IPS-18a (cell line): ENCODE measurements at regions not wholly inside any gene's neighbourhood (a gene's known extent, or its start where the extent isn't known, plus 50 kb on each side); places are given as distances from the start of the nearest gene placed in this dataset.
A peak's percentile ranks its signal among the peaks of the same experiment; 100 is the strongest.
"Not testable (repeated sequence)": the region's sequence is repeated elsewhere in the genome, so short reads cannot be mapped to it uniquely, and the experiment has no call there.

Experiments used
- H3K27ac ChIP-seq: one replicate; pipeline ENCODE4 v1.5.1; 2013; ENCODE audit warnings: low read length
- H3K27me3 ChIP-seq: one replicate; pipeline ENCODE4 v1.6.1; 2013; ENCODE audit warnings: mild to moderate bottlenecking, low read length; ENCODE audit not compliant: control insufficient read depth, insufficient read depth
- H3K36me3 ChIP-seq: one replicate; pipeline ENCODE4 v1.6.1; 2013; ENCODE audit warnings: low read depth, low read length; ENCODE audit not compliant: control insufficient read depth
- H3K4me1 ChIP-seq: one replicate; pipeline ENCODE4 v1.6.1; 2013; ENCODE audit warnings: low read depth, low read length; ENCODE audit not compliant: control insufficient read depth
- H3K4me3 ChIP-seq: one replicate; pipeline ENCODE4 v1.5.1; 2013; ENCODE audit warnings: low read length
- H3K9ac ChIP-seq: one replicate; pipeline ENCODE4 v1.6.1; 2013; ENCODE audit warnings: mild to moderate bottlenecking, low read length, moderate library complexity
- H3K9me3 ChIP-seq: one replicate; pipeline ENCODE4 v1.6.1; 2013; ENCODE audit warnings: low read depth, low read length; ENCODE audit not compliant: control insufficient read depth

DNA sequence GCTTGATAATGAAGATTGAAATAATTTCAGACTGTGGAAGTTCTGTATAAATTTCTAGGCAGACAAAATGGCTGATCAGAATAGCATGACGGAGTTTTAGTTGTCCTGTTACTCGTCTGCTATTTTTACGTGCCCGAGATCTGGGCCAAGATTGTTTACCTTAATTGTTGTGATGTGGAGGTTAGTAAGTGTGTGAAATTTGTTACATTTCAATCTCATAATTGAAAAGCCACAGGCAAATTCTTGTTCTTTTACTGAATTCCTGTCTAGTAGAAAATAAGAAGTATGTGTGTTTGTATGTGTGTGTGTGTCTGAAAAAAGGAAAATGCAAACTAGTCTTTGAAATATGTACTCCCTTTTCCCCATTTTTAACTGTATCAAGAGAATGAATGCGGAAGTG, 115.2 kb downstream of the UTRN start:
- Histone ChIP-seq H3K4me3 (no peak overlapping the region), H3K9ac (no peak overlapping the region), H3K27ac (no peak overlapping the region), H3K4me1 (peaks cover 4% of the 10 kb centered on the region), H3K36me3 (no peaks in the 10 kb centered on the region), H3K9me3 (no peaks in the 10 kb centered on the region), H3K27me3 (no peaks in the 10 kb centered on the region)

DNA sequence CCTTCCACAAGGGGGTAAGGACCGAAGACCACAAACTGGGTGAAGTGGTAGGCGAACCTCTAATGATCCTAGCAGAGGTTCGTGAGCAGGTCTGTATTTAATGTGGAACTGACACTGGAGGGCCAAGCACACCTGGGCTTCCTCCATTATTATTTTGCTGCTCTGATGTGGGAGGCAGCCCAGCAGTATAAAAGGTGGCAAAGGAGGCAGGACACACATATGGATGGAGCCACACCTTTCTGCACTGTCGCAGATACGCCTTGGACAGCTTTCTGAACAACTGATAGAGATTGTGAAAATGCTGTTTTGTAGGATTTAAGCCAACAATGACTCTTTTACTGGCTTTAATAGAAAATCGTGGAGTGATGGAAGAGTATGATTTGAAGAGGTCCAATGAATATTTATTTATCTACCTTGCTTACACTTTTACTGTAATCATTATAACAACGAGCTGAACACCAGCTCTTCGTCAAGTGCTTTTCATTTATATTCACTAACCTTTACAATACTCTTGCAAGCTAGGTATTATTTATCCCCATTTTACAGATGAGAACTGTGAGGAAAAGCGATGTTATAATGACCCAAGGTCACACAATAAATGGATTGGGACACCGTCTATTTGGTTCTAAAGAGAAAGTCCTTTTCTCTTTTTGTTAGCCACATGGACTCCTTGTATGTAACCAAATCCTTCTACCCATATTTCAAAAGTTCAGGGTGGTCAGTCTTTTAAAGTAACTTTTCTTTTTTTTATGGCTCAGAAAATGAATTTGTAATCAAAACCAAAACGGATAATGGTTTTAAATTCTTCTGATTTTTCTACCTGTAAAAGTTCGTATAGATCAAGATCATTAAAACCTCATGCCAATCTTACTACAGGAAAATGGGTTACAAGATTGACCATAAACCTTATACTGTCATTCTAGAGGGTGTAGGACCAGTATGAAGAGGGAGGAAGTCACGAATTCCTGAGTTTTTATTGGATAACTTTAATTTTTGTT, 116.9 kb downstream of the UTRN start:
- no peaks in the 10 kb centered on the region for H3K36me3 ChIP-seq
- H3K4me1 ChIP-seq: peaks cover 7% of the 10 kb centered on the region
- H3K4me3 ChIP-seq: no peak overlapping the region
- no peaks in the 10 kb centered on the region for H3K9me3 ChIP-seq
- no peaks in the 10 kb centered on the region for H3K27me3 ChIP-seq
- no peak overlapping the region for H3K27ac ChIP-seq
- H3K9ac ChIP-seq: no peak overlapping the region

DNA sequence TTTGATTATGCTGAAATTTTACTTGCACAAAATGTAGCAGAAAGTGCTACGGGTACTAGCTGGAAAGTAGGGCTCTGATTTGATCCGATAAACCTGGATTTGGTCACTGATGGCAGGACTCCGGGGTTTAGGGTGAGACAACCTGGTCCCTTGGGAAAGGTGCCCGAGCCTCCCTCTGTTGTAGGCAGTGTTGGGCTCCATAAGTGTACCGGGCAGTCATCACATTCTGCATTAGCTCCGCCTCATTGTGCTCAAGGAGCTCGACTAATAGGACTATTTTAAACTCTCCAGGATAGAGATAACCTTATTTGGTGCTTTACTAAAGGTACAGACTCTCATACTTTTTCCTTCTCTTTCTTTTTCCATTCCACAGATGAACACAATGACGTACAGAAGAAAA, 117.6 kb downstream of the UTRN start:
- no peaks in the 10 kb centered on the region for H3K27me3 ChIP-seq
- no peaks in the 10 kb centered on the region for H3K36me3 ChIP-seq
- H3K9me3 ChIP-seq: no peaks in the 10 kb centered on the region
- H3K9ac ChIP-seq: no peak overlapping the region
- no peak overlapping the region for H3K4me3 ChIP-seq
- no peak overlapping the region for H3K27ac ChIP-seq
- peaks cover 7% of the 10 kb centered on the region for H3K4me1 ChIP-seq

DNA sequence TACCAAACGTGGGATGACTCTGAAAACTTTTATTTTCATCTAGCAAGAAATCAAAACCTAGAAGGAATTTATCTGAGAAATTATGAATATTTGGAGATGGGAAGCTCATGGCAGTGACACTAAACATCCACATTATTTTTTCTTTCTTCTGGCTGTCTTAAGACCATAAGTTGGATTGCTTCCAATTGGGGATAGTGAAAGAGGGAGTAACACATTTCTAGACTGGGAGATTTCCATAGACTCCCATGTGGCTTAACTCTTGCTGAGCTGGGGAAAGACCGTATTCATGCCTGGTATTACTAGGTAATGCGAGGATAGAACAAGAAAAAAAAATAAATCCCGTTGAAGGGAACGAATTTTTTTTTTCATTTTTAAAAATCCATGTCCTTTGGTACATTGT, 120.0 kb downstream of the UTRN start:
- Histone ChIP-seq H3K4me1 (peaks cover 7% of the 10 kb centered on the region), H3K36me3 (no peaks in the 10 kb centered on the region), H3K27ac (no peak overlapping the region), H3K9ac (no peak overlapping the region), H3K4me3 (no peak overlapping the region), H3K9me3 (no peaks in the 10 kb centered on the region), H3K27me3 (no peaks in the 10 kb centered on the region)

DNA sequence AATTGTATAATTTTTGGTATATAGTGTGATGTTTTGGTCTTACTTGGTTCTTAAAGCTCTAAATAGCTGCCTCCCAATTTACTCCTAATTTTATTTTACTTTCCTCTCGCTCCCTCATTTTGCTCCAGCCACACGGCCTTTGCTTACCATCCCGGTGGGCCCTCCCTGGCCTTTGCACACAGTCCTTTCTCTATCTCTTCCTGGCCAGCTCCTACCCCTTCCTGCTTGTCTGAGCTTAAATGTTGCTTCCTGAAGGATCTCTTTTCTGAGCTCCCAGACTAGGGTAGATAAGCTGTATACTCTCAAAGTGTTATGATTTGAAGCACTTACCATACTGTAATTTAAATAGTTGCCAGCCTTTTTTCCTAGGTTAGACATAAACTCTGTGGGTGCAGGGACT, 121.7 kb downstream of the UTRN start:
- H3K4me1 ChIP-seq: peaks cover 7% of the 10 kb centered on the region

DNA sequence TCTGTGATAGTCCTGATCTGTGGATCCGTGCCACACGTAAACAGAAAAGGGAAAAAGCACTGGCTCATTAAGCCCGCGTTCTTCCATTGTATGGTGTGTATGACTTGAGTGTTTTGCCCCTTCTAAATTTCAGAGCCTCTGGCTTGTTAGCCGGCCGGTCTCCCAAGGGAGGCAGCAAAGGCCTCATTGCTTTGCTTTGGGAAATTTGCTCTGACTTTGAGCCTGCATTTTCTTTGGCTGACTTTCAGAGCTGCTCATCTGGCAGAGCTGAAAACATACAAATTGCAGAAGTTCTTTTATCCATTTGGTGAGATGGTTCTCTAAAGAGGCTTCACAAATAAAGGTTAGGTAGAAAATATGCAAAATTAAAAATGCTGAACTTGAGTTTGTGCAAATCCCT, 123.0 kb downstream of the UTRN start:
- Histone ChIP-seq H3K9ac (no peak overlapping the region), H3K27me3 (no peaks in the 10 kb centered on the region), H3K36me3 (no peaks in the 10 kb centered on the region), H3K27ac (peak overlapping the region; percentile 33), H3K4me1 (peaks cover 7% of the 10 kb centered on the region), H3K4me3 (no peak overlapping the region), H3K9me3 (no peaks in the 10 kb centered on the region)

More for the DNA sequence above, 121.7 kb downstream of the UTRN start:
- Histone ChIP-seq H3K36me3 (no peaks in the 10 kb centered on the region), H3K4me3 (no peak overlapping the region), H3K9me3 (no peaks in the 10 kb centered on the region), H3K27ac (no peak overlapping the region), H3K9ac (no peak overlapping the region), H3K27me3 (no peaks in the 10 kb centered on the region)

DNA sequence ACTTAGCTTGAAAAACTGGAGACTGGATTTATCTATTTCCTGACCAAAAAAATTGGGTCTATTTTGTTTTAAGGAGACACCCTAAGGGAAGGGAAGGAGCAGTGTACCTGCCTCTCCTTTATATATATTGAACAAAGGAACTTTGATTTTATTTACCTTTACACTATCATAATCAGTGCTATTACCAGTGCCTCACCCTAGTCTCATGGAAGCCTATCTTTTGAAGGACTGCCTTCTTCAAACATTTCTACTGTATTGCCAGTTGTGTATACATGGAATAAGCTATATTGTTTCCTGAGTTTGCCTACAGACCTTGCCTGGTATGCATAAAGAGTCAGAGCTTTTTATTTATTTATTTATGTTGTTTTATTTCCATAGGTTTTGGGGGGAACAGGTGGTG, 124.9 kb downstream of the UTRN start:
- Histone ChIP-seq H3K27ac (no peak overlapping the region), H3K36me3 (no peaks in the 10 kb centered on the region), H3K9ac (no peak overlapping the region), H3K4me3 (no peak overlapping the region), H3K9me3 (no peaks in the 10 kb centered on the region), H3K27me3 (no peaks in the 10 kb centered on the region), H3K4me1 (peaks cover 6% of the 10 kb centered on the region)

DNA sequence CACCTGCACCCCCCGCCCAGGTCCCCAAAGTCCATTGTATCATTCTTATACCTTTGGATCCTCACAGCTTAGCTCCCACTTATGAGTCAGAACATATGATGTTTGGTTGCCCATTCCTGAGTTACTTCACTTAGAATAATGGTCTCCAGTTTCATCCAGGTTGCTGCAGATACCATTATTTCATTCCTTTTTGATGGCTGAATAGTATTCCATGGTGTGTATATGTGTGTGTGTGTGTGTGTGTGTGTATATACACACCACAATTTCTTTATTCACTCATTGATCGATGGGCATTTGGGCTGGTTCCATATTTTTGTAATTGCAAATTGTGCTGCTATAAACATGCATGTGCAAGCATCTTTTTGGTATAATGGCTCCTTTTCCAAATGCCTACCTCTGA, 125.4 kb downstream of the UTRN start:
- H3K36me3 ChIP-seq, H3K9ac ChIP-seq, H3K4me1 ChIP-seq, H3K27ac ChIP-seq, H3K27me3 ChIP-seq, H3K4me3 ChIP-seq, H3K9me3 ChIP-seq: not testable (repeated sequence)

DNA sequence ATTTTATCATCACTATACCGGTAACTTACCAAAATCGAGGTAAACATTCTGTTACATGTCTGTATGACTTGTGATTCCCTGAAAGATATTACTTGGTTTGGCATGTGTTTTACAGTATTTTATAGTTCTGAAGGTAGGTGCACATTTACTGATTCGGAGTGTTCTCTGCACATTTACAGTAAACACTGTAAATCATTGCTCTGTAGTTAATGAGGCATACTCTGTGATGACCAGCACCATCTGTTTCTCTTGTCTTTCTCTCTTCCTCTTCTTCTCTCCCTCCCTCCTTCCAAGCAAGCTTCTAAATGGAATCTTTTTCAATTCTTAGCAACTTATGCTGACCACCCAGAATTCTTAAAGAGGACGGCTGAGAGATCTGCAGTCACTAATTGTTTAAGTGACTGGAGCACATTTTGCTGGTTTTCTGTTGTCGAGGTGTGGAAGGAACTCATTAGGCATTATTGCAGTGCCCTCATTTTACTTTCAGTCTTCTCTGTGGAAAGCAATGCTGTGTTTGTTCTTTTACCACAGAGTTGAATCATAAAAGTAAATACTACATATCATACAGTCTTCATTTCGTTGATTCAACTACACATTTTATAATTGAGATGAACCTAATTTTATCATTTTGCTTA, 126.5 kb downstream of the UTRN start:
- H3K9me3 ChIP-seq: no peaks in the 10 kb centered on the region
- H3K4me1 ChIP-seq: no peaks in the 10 kb centered on the region
- H3K4me3 ChIP-seq: no peak overlapping the region
- no peak overlapping the region for H3K27ac ChIP-seq
- no peaks in the 10 kb centered on the region for H3K27me3 ChIP-seq
- H3K36me3 ChIP-seq: no peaks in the 10 kb centered on the region
- no peak overlapping the region for H3K9ac ChIP-seq

DNA sequence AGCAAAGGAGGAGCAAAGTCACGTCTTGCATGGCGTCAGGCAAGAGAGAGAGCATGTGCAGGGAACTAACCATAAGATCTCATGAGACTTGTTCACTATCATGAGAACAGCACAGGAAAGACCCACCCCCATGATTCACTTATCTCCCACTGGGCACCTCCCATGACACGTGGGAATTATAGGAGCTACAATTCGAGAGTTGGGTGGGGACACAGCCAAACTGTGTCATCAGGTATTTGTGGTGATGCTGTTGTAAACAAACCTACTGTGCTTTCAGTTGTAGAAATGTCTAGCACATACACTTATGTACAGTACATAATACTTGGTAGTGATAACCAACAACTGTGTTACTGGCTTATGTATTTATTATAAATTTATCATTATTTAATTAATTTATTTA, 128.3 kb downstream of the UTRN start:
- no peaks in the 10 kb centered on the region for H3K4me1 ChIP-seq
- no peak overlapping the region for H3K9ac ChIP-seq
- no peaks in the 10 kb centered on the region for H3K27me3 ChIP-seq
- no peaks in the 10 kb centered on the region for H3K36me3 ChIP-seq
- H3K9me3 ChIP-seq: no peaks in the 10 kb centered on the region
- no peak overlapping the region for H3K27ac ChIP-seq
- H3K4me3 ChIP-seq: no peak overlapping the region

DNA sequence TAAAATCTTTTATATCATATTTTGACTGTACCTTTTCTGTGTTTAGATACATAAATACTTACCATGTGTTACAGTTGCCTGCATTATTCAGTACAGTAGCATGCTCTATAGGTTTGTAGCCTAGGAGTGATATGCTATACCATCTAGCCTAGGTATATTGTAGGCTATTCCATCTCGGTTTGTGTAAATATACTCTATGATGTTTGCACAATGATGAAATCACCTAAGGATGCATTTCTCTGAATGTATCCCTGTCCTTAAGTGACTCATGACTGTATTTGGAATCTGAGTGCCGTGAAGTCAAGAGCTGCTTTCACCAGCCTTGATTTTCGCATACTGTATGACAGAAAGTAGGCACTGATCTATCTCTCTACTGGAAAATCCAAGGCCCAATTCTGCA, 129.9 kb downstream of the UTRN start:
- Histone ChIP-seq H3K27me3 (no peaks in the 10 kb centered on the region), H3K9me3 (no peaks in the 10 kb centered on the region), H3K4me3 (no peak overlapping the region), H3K27ac (no peak overlapping the region), H3K36me3 (no peaks in the 10 kb centered on the region), H3K9ac (no peak overlapping the region), H3K4me1 (no peaks in the 10 kb centered on the region)

DNA sequence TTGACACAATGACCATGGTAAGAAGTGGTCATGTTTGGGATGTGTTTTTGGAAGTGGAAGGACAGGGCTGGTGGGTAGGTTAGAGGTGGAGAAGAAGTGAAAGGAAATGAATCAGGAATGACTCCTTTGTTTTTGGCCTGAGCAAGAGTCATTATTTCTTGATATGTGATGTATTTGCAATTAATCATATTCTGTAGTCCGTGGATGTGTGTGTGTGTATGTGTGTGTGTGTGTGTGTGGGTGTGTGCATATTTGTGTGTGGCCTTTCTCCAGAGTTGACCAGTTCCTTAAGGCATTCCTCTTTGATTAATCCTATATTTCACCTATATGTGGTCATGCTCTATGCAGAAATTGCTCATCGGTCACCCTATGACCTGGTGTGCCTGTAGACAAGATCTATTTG, 130.7 kb downstream of the UTRN start:
- Histone ChIP-seq H3K27ac (no peak overlapping the region), H3K36me3 (no peaks in the 10 kb centered on the region), H3K4me1 (no peaks in the 10 kb centered on the region), H3K27me3 (no peaks in the 10 kb centered on the region), H3K4me3 (no peak overlapping the region), H3K9me3 (no peaks in the 10 kb centered on the region), H3K9ac (no peak overlapping the region)
